Stomach (tissue), 8 donors: ENCODE measurements at regions not wholly inside any gene's neighbourhood (a gene's known extent, or its start where the extent isn't known, plus 50 kb on each side); places are given as distances from the start of the nearest gene placed in this dataset.

Experiments used
- DNase-seq, 2 donors: peaks; one replicate each; pipeline versions ENCODE4 v3.0.0 to v3.0.0-alpha.2; 2013 to 2019
- H3K27ac ChIP-seq, 5 donors: fragments of 200-600 bp in 4 of 5; sonication (generic) in 4 of 5; one replicate each; pipeline ENCODE4 v1.5.1; 2013 to 2019; ENCODE audit warnings: mild to moderate bottlenecking in 1 of 5, moderate library complexity in 1 of 5
- H3K27me3 ChIP-seq, 3 donors: fragments of 200-600 bp; sonication (generic); one replicate each; pipeline ENCODE4 v1.5.1; 2017 to 2019; ENCODE audit warnings: mixed run types in 1 of 3
- H3K36me3 ChIP-seq, 4 donors: fragments of 200-600 bp; sonication (generic); 1 replicate in 3 of 4; 2 replicates in 1 of 4; pipeline ENCODE4 v1.5.1; 2016 to 2019
- H3K4me1 ChIP-seq, 4 donors: fragments of 200-600 bp; sonication (generic); one replicate each; pipeline ENCODE4 v1.5.1; 2016 to 2019
- H3K4me3 ChIP-seq, 4 donors: fragments of 200-600 bp; sonication (generic) in 3 of 4; one replicate each; pipeline ENCODE4 v1.5.1; 2016 to 2019; ENCODE audit warnings: mild to moderate bottlenecking in 1 of 4
- H3K9me3 ChIP-seq, 4 donors: fragments of 200-600 bp; sonication (generic); one replicate each; pipeline ENCODE4 v1.5.1; 2016 to 2019
- EP300 ChIP-seq: sonication (generic); formaldehyde crosslinking; IDR thresholded peaks from one replicate; pipeline ENCODE4 v1.6.1; 2017; ENCODE audit warnings: antibody characterized with exemption
- POLR2A ChIP-seq, 4 donors: fragments of 450-650 bp; IDR thresholded peaks; one replicate each; pipeline ENCODE4 v1.6.1; 2016; ENCODE audit warnings: antibody characterized with exemption in 4 of 4, control low read depth in 2 of 4, mild to moderate bottlenecking in 1 of 4, moderate library complexity in 1 of 4
- POLR2AphosphoS5 ChIP-seq, 3 donors: sonication (generic); formaldehyde crosslinking; IDR thresholded peaks; one replicate each; pipeline ENCODE4 v1.6.1; 2016; ENCODE audit warnings: antibody characterized with exemption in 3 of 3
- WGBS, 5 donors: extraction: QIAGEN DNeasy Blood & Tissue Kit in 3 of 5; methylation state at CpG; one replicate each; pipeline versions ENCODE4 v1.1.5 to v1.1.7; 2013 to 2018; 5-methylcytosine and 5-hydroxymethylcytosine counted together
- intact Hi-C: fragments of 100-400 bp; cut with DNase I; formaldehyde crosslinking; loops from one replicate; pipeline ENCODE4 v1.15.1; 2023; ENCODE audit warnings: low total_unique reads
- TF ChIP-seq, protein P1 (sequence below), 7 experiments: fragments of 450-650 bp in 4 of 7; fragments of 200-600 bp in 3 of 7; sonication (generic) in 3 of 7; IDR thresholded peaks; one replicate each; pipeline ENCODE4 v1.5.1; 2016 to 2019; ENCODE audit warnings: antibody characterized with exemption in 7 of 7, control low read depth in 2 of 7, mild to moderate bottlenecking in 1 of 7
- donor health status: healthy with polysubstance abuse.
- donor health status: Bipolar disorder and iron deficiency.
- donor health status: healthy.

DNA sequence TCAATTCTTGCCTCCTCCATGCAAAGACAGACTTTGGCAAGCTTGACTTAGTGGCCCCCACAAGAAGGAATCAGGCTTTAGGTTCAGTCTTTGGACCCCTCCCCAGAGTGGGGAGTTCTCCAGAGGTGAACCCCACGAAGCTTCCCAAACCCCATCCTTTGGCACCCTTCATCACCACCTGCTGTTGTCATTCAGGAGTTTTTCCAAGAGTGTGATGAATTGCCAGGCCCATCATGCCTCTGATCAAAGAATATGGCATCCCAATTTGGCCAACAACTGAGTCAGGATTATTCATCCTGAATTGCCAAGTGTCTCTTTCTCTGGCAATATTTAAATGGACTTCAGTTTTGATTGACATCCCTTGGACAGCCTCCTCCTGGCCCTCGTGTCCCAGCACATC, 404.7 kb upstream of the MKI67 start:
- DNase-seq, result no peak
- intact Hi-C loops, result no loop called here
- Histone ChIP-seq H3K4me3 (no peak overlapping the region), H3K27ac (no peak overlapping the region), H3K9me3 (no peaks in the 10 kb centered on the region), H3K27me3 (peaks cover 0 to 42% (median 2%) of the 10 kb centered on the region in 3 donors), H3K36me3 (no peaks in the 10 kb centered on the region), H3K4me1 (no peaks in the 10 kb centered on the region)
- 42 to 69% (median 52%) methylated on average over 2 of the region's 2 CpGs for WGBS, 5 donors
- TF ChIP-seq POLR2AphosphoS5 (IDR thresholded peaks at IDR 0.05) (no peak), POLR2A (IDR thresholded peaks at IDR 0.05) (no peak), EP300 (no peak)
- TF ChIP-seq, protein P1, sequence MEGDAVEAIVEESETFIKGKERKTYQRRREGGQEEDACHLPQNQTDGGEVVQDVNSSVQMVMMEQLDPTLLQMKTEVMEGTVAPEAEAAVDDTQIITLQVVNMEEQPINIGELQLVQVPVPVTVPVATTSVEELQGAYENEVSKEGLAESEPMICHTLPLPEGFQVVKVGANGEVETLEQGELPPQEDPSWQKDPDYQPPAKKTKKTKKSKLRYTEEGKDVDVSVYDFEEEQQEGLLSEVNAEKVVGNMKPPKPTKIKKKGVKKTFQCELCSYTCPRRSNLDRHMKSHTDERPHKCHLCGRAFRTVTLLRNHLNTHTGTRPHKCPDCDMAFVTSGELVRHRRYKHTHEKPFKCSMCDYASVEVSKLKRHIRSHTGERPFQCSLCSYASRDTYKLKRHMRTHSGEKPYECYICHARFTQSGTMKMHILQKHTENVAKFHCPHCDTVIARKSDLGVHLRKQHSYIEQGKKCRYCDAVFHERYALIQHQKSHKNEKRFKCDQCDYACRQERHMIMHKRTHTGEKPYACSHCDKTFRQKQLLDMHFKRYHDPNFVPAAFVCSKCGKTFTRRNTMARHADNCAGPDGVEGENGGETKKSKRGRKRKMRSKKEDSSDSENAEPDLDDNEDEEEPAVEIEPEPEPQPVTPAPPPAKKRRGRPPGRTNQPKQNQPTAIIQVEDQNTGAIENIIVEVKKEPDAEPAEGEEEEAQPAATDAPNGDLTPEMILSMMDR (IDR thresholded peaks at IDR 0.05), result no peak

DNA sequence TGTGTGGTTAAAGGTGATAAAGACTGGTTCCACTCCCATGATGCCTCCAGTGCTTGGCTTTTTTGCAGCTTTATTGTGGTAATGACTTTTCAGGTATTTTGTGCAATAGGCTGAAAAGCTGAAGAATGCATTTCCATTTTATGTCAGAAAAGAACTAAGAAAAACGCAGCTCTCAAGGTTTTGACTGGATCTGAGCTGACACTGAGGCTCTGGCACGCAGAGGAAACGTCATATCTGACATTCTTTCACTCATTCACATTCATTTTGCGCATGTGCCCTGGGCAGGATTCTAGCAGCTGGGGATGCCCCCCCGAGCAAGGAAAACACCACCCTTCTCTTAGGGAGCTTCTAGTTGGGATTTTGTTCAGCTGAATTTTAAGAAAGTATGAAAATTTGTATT, 408.5 kb upstream of the MKI67 start:
- DNase-seq, result no peak
- Histone ChIP-seq H3K27me3 (peaks cover 0 to 76% (median 26%) of the 10 kb centered on the region in 3 donors), H3K36me3 (no peaks in the 10 kb centered on the region), H3K4me1 (no peaks in the 10 kb centered on the region), H3K4me3 (no peak overlapping the region), H3K9me3 (no peaks in the 10 kb centered on the region), H3K27ac (no peak overlapping the region)
- intact Hi-C loops, result no loop called here
- TF ChIP-seq POLR2A (IDR thresholded peaks at IDR 0.05) (no peak), POLR2AphosphoS5 (IDR thresholded peaks at IDR 0.05) (no peak), EP300 (no peak)
- TF ChIP-seq, protein P1 (IDR thresholded peaks at IDR 0.05), result no peak
- WGBS, 5 donors, result 72 to 78% (median 73%) methylated on average over 5 of the region's 5 CpGs

DNA sequence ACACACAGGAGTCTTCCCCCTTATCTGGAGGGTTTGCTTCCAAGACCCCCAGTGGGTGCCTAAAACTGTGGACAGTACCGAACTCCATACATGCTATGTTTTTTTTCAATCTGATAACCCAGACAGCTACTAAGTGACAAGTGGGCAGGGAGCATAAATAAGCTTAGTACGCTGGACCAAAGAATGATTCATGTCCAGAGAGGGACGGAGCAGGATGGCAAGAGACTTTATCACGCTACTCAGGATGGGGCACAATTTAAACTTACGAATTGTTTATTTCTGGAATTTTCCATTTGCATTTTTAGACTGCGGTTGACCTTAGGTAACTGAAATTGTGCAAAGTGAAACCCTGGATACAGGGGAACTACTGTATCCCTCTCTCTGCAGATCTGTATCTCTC, 410.0 kb upstream of the MKI67 start:
- DNase-seq, result no peak
- H3K4me1 ChIP-seq, result peaks cover 11 to 13% (median 11%) of the 10 kb centered on the region in 4 donors
- no peaks in the 10 kb centered on the region for H3K9me3 ChIP-seq
- TF ChIP-seq EP300, result no peak
- intact Hi-C loops, result no loop called here
- H3K4me3 ChIP-seq, result no peak overlapping the region
- H3K36me3 ChIP-seq, result no peaks in the 10 kb centered on the region
- no peak overlapping the region for H3K27ac ChIP-seq
- peaks cover 4 to 91% (median 42%) of the 10 kb centered on the region in 3 donors for H3K27me3 ChIP-seq
- 53 to 61% (median 56%) methylated on average over 6 of the region's 6 CpGs for WGBS, 5 donors

DNA sequence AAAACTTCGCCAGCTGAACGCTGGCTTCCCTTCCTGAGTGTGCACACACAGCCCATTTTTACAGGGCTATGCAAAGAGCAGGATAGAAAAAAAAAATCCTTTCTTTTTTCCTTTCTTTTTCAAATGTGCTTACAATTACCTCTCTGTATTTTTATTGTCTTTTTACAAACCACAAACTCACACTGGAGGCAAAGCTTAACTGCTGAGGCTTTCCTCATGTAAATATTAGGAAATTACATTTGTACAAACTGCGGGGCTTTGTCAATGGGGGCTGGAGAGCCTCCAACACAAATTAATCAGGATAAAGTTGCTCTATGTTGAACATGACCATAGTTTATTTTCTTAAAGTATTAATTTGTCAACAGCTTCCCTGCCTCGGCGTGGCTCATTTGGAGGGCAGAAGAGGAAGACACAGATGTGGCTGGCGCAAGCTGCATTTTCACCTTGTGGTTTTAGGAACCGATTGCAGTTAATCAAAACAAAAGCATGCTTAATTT, 411.7 kb upstream of the MKI67 start:
- TF ChIP-seq, protein P1 (IDR thresholded peaks at IDR 0.05), result no peak
- TF ChIP-seq POLR2AphosphoS5 (IDR thresholded peaks at IDR 0.05) (no peak), EP300 (no peak), POLR2A (IDR thresholded peaks at IDR 0.05) (no peak)
- intact Hi-C loops, result no loop called here
- H3K4me3 ChIP-seq, result no peak overlapping the region
- DNase-seq, result peak in 1 of 2 donors; percentile 24
- H3K36me3 ChIP-seq, result no peaks in the 10 kb centered on the region
- H3K4me1 ChIP-seq, result peaks cover 11 to 16% (median 14%) of the 10 kb centered on the region in 4 donors
- H3K27me3 ChIP-seq, result peaks cover 4 to 95% (median 45%) of the 10 kb centered on the region in 3 donors
- no peak overlapping the region for H3K27ac ChIP-seq
- WGBS, 5 donors, result 10 to 19% (median 15%) methylated on average over 7 of the region's 7 CpGs
- H3K9me3 ChIP-seq, result no peaks in the 10 kb centered on the region

DNA sequence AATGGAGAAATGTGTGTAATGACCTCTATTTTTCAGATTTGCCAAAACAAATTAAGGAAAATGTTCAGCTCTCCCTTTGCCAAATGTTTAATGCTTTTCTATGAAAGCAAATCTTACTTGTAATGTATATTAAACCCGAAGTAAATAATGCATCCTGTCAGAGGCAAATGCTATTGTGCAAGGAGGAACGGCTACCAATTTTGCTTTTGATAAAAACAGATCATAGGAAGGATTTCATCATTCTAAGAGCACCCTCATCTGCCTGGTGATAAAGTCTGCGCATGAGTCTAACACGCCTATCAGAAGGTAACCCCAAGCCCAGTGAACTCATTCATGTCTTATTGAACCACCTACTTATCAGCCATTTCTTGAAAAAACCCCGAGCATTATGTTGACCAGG, 412.4 kb upstream of the MKI67 start:
- no peak for DNase-seq
- Histone ChIP-seq H3K36me3 (no peaks in the 10 kb centered on the region), H3K4me1 (peaks cover 11 to 16% (median 14%) of the 10 kb centered on the region in 4 donors), H3K27ac (no peak overlapping the region), H3K27me3 (peaks cover 4 to 96% (median 45%) of the 10 kb centered on the region in 3 donors), H3K9me3 (no peaks in the 10 kb centered on the region), H3K4me3 (no peak overlapping the region)
- intact Hi-C loops, result no loop called here
- TF ChIP-seq EP300 (no peak), POLR2AphosphoS5 (IDR thresholded peaks at IDR 0.05) (no peak), POLR2A (IDR thresholded peaks at IDR 0.05) (no peak)
- TF ChIP-seq, protein P1 (IDR thresholded peaks at IDR 0.05), result no peak
- 51 to 67% (median 62%) methylated on average over 5 of the region's 5 CpGs for WGBS, 5 donors
